ENCODE measurements at regions not wholly inside any gene's neighbourhood (a gene's known extent, or its start where the extent isn't known, plus 50 kb on each side); places are given as distances from the start of the nearest gene placed in this dataset.

- DNase-seq (ENCODE audit: low read depth in 2 of 3, low spot score in 2 of 3), result no peak
These were observed 375.3 kb downstream of the DNAH5 start for GRCh38 chr5:13569090-13569715.

GRCh38 chr5:13567819-13568218 lies 376.7 kb downstream of the DNAH5 start:
- no peak for DNase-seq (ENCODE audit: low read depth in 2 of 3, low spot score in 2 of 3)

- DNase-seq (ENCODE audit: low read depth in 2 of 3, low spot score in 2 of 3), result no peak
These were observed 377.6 kb downstream of the DNAH5 start for GRCh38 chr5:13566871-13567339.

DNA sequence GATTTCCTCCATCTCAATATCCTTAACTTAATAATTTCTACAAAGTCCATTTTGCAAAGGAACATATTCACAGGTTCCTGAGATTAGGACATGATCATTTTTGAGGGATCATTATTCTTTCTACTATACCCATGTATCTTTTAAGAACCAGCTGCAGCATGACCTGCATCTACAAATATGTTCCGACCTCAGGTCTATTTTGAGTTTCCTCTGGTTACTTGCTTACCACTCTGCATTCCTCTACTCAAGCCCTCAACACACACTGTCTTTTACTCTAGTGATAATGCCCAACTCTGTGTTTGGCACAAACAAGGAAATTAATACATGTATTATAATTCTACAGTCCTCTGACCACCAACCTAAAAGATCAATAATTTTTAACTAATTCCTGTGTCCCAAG lies 386.1 kb downstream of the DNAH5 start:
- no peak for DNase-seq (ENCODE audit: low read depth in 2 of 3, low spot score in 2 of 3)

GRCh38 chr5:13553896-13554295 lies 390.6 kb downstream of the DNAH5 start:
- peak in 1 of 3 donors; percentile 2 for DNase-seq (ENCODE audit: low read depth in 2 of 3, low spot score in 2 of 3)

- DNase-seq (ENCODE audit: low read depth in 2 of 3, low spot score in 2 of 3), result no peak
These were observed 392.1 kb downstream of the DNAH5 start for GRCh38 chr5:13552361-13552760.

DNA sequence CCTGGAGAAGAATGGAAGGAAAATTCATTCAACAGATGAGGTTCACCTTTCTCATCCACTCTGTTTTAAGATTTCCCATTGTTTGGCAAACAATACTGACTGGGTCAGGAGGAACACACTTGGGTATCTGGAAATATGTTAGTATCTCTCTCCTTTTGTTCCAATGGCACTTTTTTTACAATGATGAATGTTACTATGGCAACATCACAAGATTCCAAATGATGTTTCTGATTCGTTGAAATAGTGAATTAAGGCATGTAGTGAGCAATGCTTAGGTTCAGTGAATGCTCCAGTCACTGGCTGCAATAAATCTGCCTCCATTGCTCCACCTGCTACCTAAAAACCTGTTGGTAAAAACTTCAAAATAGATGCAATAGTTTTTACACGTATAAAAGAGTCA lies 392.8 kb downstream of the DNAH5 start:
- DNase-seq (ENCODE audit: low read depth in 2 of 3, low spot score in 2 of 3), result no peak

DNA sequence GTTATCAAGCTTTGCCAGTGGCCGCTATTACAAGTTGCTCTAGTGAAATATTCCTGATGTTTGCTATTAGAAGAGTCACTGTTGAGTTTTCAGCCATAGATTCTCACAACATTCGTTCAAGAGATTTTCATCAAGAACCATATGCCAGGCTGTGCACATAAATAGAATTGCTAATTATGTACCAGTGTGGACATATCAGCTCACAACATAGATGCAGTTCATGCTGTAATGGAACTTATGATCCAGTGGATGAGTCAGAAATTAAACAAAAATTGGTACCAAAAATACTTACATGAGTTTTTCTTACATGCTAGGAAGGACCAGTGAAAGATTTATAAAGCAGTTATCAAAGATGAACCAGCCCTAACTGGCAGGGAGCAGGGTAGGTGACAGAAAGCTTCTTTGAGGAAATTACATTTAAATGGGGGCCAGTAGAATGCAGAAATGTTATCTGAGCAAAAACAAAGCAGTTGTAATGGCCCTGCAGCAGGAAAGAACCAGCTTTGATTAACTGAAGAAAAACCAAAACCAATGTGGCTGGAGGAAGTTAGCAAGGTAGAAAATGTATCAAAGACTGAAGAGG lies 404.2 kb downstream of the DNAH5 start:
- DNase-seq (ENCODE audit: low read depth in 2 of 3, low spot score in 2 of 3), result no peak

GRCh38 chr5:13536933-13537332 lies 407.6 kb downstream of the DNAH5 start:
- no peak for DNase-seq (ENCODE audit: low read depth in 2 of 3, low spot score in 2 of 3)

DNA sequence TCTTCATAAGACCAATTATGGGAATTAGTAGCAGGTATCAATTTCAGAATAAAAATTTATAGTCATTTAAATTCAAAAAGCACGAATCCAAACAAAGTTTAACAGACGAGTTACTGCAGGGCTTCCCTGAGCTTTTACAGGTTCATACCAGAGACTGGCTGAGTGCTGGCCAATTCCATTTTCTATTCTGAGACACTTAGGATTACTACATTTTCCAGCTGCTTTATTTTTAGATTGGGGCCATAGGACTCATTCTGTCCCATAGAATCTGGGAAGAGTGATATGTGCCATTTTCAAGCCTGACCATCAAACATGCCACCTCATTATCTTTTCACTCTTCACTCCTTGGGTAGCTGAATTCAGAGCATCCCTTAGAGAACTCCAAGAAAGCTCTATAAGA lies 410.7 kb downstream of the DNAH5 start:
- DNase-seq (ENCODE audit: low read depth in 2 of 3, low spot score in 2 of 3), result no peak

DNA sequence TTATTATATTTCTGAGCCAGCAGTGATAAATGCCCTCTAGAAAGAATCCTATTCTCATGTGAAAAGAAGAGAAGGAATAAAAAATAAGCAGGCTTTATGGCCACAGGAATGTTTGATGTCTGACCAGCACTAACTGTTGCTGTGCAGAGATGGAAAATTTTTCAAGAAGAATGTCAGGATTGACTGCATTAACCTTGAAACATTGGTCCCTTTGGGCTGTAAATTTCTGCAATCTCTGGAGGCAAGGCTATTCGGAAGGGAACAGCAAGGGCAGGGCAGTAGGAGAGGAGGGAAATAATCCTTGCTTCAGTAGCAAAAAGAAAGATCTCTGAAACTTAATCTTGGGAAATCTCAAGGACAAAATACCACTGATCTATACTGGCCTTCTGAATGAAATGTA lies 415.2 kb downstream of the DNAH5 start:
- no peak for DNase-seq (ENCODE audit: low read depth in 2 of 3, low spot score in 2 of 3)

GRCh38 chr5:13524936-13525335 lies 419.6 kb downstream of the DNAH5 start:
- DNase-seq (ENCODE audit: low read depth in 2 of 3, low spot score in 2 of 3), result no peak

DNA sequence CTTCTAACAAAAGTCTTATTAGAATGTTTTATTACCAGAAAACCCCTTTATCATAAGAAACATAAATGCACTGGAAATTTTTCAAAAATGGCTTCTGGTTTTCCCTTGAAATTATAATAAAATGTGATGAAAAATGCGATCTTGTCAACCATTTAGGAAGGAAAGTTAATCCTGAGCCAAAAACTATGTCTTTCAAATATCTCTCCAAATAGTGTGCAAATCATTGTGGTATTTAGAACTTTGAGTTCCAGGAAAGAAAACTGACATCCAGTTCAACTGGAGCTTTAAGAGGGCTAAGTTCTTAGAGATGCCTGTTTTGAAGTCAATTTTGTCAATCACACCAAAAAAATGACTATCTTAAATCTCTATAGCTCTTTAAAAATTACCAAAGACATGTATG lies 425.4 kb downstream of the DNAH5 start:
- DNase-seq (ENCODE audit: low read depth in 2 of 3, low spot score in 2 of 3), result no peak

DNA sequence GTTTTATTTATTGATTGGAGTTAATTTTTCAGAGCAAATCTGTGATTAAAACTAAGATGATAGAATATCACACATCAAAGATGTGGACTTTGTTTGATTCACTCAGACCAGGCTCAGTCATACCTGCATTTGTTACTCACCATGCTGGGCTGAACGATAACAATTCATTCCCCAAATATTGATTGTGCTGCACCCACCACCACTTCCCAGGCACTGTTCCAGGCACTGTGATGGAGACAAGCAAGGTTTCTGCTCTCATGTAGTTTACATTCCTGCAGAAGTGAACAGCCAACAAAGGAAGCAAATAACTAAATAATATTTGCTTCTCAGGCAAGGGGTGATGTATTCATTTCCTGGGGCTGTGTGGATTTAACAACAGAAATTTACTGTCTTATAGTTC lies 428.3 kb downstream of the DNAH5 start:
- DNase-seq (ENCODE audit: low read depth in 2 of 3, low spot score in 2 of 3), result no peak

- no peak for DNase-seq (ENCODE audit: low read depth in 2 of 3, low spot score in 2 of 3)
These were observed 433.0 kb downstream of the DNAH5 start for GRCh38 chr5:13511442-13511841.

GRCh38 chr5:13510616-13511015 lies 433.9 kb downstream of the DNAH5 start:
- no peak for DNase-seq (ENCODE audit: low read depth in 2 of 3, low spot score in 2 of 3)

- no peak for DNase-seq (ENCODE audit: low read depth in 2 of 3, low spot score in 2 of 3)
These were observed 435.9 kb downstream of the DNAH5 start for GRCh38 chr5:13508559-13508958.

GRCh38 chr5:13505326-13505725 lies 439.2 kb downstream of the DNAH5 start:
- DNase-seq (ENCODE audit: low read depth in 2 of 3, low spot score in 2 of 3), result no peak

- DNase-seq (ENCODE audit: low read depth in 2 of 3, low spot score in 2 of 3), result no peak
These were observed 441.5 kb downstream of the DNAH5 start for GRCh38 chr5:13503017-13503416.

- no peak for DNase-seq (ENCODE audit: low read depth in 2 of 3, low spot score in 2 of 3)
These were observed 443.3 kb downstream of the DNAH5 start for GRCh38 chr5:13501176-13501575.

DNA sequence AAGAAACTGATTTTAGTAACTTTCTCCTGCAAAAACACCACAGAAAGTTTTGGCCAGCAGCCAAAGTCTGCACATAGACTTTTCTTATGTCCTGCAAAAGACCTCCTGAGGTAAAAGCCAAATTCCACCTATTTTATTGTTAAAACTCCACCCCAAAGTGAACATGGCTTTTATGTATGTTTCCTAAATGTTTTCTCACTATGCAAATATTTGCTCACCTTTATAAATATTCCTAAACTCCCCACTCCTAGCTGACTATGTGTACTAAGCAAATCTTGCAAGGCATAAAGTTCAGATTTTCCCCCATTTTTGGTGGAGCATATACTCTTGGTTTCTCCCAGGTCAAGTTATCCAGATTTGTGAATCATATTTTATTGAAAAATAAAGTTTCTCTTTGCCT lies 446.2 kb downstream of the DNAH5 start:
- no peak for DNase-seq (ENCODE audit: low read depth in 2 of 3, low spot score in 2 of 3)

DNA sequence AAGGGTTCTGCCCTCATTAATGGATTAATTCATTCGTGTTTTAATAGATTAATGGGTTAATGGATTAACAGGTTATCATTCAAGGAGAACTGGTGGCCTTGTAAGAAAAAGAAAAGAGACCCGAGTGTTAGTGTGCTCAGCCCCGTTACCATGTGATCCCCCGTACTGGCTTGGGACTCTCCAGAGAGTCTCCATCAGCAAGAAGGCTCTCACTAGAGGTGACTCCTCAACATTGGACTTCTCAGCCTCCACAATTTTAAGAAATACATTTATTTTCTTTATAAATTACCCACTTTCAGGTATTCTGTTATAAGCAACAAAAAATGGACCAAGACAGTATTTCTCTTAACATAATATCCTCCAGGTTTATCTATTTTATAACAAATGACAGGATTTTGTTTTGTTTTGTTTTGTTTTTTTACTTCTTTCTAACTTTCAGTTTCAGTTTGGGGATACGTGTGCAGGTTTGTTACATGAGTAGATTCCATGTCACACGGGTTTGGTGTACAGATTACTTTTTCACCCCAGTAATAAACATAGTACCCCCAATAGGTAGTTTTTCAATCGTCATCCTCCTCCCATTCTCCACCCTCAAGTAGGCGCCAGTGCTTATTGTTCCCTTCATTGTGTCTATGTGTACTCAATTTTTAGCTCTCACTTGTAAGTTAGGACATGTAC lies 456.1 kb downstream of the DNAH5 start:
- DNase-seq (ENCODE audit: low read depth in 2 of 3, low spot score in 2 of 3), result no peak
